IMR-90 (cell line): ENCODE measurements at regions not wholly inside any gene's neighbourhood (a gene's known extent, or its start where the extent isn't known, plus 50 kb on each side); places are given as distances from the start of the nearest gene placed in this dataset.

Source experiments
- ATAC-seq: fragments of 200-7000 bp; cut with Tn5 transposase; 2 replicates; pipeline ENCODE4 v1.9.1; 2020; ENCODE audit warnings: low read depth, mild to moderate bottlenecking, moderate library complexity
- BruUV-seq: library from RNA; stranded (reverse); fragments of 400-500 nt; replicated peaks from 2 replicates; lab custom pipeline; 2021; lab: Mats Ljungman, UMichigan
- CTCF ChIA-PET: fragments of 300-600 bp; formaldehyde crosslinking; extraction: SDS; loops from one replicate; lab custom pipeline; 2021; ENCODE audit warnings: antibody characterized with exemption; lab: Yijun Ruan, JAX
- POLR2A ChIA-PET: fragments of 300-600 bp; sonication (Branson Sonifier 250); formaldehyde crosslinking; loops from one replicate; lab custom pipeline; 2022; ENCODE audit warnings: antibody characterized with exemption; ENCODE audit not compliant: unreplicated experiment; lab: Charles Lee
- DNase-seq: peaks from one replicate; pipeline ENCODE4 v3.0.0; 2013
- H2AFZ ChIP-seq: replicated peaks from 2 replicates; pipeline ENCODE3; 2013; ENCODE audit warnings: low read length, mild to moderate bottlenecking; ENCODE audit not compliant: poor library complexity
- H2AK5ac ChIP-seq: 2 replicates; pipeline ENCODE4 v1.6.1; 2013; ENCODE audit warnings: low read depth, low read length, inconsistent platforms
- H2AK9ac ChIP-seq: replicated peaks from 2 replicates; pipeline ENCODE3; 2013; ENCODE audit warnings: mild to moderate bottlenecking, low read depth, low read length, moderate library complexity; ENCODE audit not compliant: poor library complexity
- H2BK120ac ChIP-seq: 2 replicates; pipeline ENCODE4 v1.6.1; 2013; ENCODE audit warnings: low read depth, low read length, inconsistent platforms
- H2BK15ac ChIP-seq: 3 replicates; pipeline ENCODE4 v1.6.1; 2013; ENCODE audit warnings: low read depth, low read length, inconsistent platforms
- H2BK20ac ChIP-seq: 2 replicates; pipeline ENCODE4 v1.6.1; 2013; ENCODE audit warnings: low read depth, mild to moderate bottlenecking, inconsistent platforms, low read length, moderate library complexity
- H2BK5ac ChIP-seq: 2 replicates; pipeline ENCODE4 v1.6.1; 2013; ENCODE audit warnings: mild to moderate bottlenecking, low read depth, low read length, inconsistent platforms; ENCODE audit not compliant: poor library complexity, severe bottlenecking
- H3K14ac ChIP-seq: replicated peaks from 2 replicates; pipeline ENCODE4 v1.6.1; 2013; ENCODE audit warnings: low read depth, low read length, inconsistent platforms
- H3K18ac ChIP-seq: 2 replicates; pipeline ENCODE4 v1.6.1; 2013; ENCODE audit warnings: low read depth, low read length, control low read depth
- H3K23ac ChIP-seq: 2 replicates; pipeline ENCODE4 v1.6.1; 2013; ENCODE audit warnings: low read depth, low read length, inconsistent platforms
- H3K27ac ChIP-seq: 2 replicates; pipeline ENCODE4 v1.5.1; 2013; ENCODE audit warnings: mild to moderate bottlenecking, control low read depth, low read length; ENCODE audit not compliant: insufficient read depth
- H3K27me3 ChIP-seq: 2 replicates; pipeline ENCODE4 v1.6.1; 2013; ENCODE audit warnings: low read length; ENCODE audit not compliant: control insufficient read depth, insufficient read depth
- H3K36me3 ChIP-seq: 2 replicates; pipeline ENCODE4 v1.6.1; 2013; ENCODE audit warnings: low read length, mixed read lengths; ENCODE audit not compliant: control insufficient read depth, insufficient read depth
- H3K4ac ChIP-seq: 2 replicates; pipeline ENCODE4 v1.6.1; 2013; ENCODE audit warnings: low read depth, low read length, inconsistent platforms
- H3K4me1 ChIP-seq: 2 replicates; pipeline ENCODE4 v1.6.1; 2013; ENCODE audit warnings: low read length, mixed read lengths; ENCODE audit not compliant: control insufficient read depth, insufficient read depth
- H3K4me2 ChIP-seq: 2 replicates; pipeline ENCODE4 v1.6.1; 2013; ENCODE audit warnings: low read depth, mild to moderate bottlenecking, control low read depth, low read length, moderate library complexity
- H3K4me3 ChIP-seq: 2 replicates; pipeline ENCODE4 v1.5.1; 2013; ENCODE audit warnings: low read depth, mild to moderate bottlenecking, control low read depth, low read length, moderate library complexity; ENCODE audit not compliant: insufficient read depth
- H3K56ac ChIP-seq: 2 replicates; pipeline ENCODE4 v1.6.1; 2013; ENCODE audit warnings: low read length, inconsistent platforms; ENCODE audit not compliant: insufficient read depth; ENCODE audit errors: extremely low read depth
- H3K79me1 ChIP-seq, 2 experiments: 2 replicates each; pipeline ENCODE4 v1.6.1; 2013; ENCODE audit warnings: low read length in 2 of 2, inconsistent platforms in 1 of 2, low read depth in 1 of 2
- H3K9ac ChIP-seq: 2 replicates; pipeline ENCODE4 v1.6.1; 2013; ENCODE audit warnings: low read depth, low read length, control low read depth
- H3K9me1 ChIP-seq: 2 replicates; pipeline ENCODE4 v1.6.1; 2013; ENCODE audit warnings: low read length, inconsistent platforms; ENCODE audit not compliant: insufficient read depth
- H3K9me3 ChIP-seq: 2 replicates; pipeline ENCODE4 v1.6.1; 2013; ENCODE audit warnings: low read length; ENCODE audit not compliant: control insufficient read depth, insufficient read depth
- H4K20me1 ChIP-seq: 2 replicates; pipeline ENCODE4 v1.6.1; 2013; ENCODE audit warnings: low read length, inconsistent platforms; ENCODE audit not compliant: insufficient read depth
- H4K5ac ChIP-seq: 2 replicates; pipeline ENCODE4 v1.6.1; 2013; ENCODE audit warnings: mild to moderate bottlenecking, low read depth, low read length, control low read depth
- H4K8ac ChIP-seq, 2 experiments: 2 replicates each; pipeline ENCODE4 v1.6.1; 2013; ENCODE audit warnings: low read depth in 2 of 2, low read length in 2 of 2, control low read depth in 1 of 2, inconsistent platforms in 1 of 2
- H4K91ac ChIP-seq: 2 replicates; pipeline ENCODE4 v1.6.1; 2013; ENCODE audit warnings: low read depth, low read length, inconsistent platforms; ENCODE audit not compliant: insufficient read depth
- BHLHE40 ChIP-seq: fragments of 150-350 bp; IDR thresholded peaks from 2 replicates; pipeline ENCODE4 v1.6.1; 2016; ENCODE audit warnings: mild to moderate bottlenecking, low read depth, low read length
- CEBPB ChIP-seq: IDR thresholded peaks from 2 replicates; pipeline ENCODE4 v1.6.1; 2012; ENCODE audit warnings: low read depth, low read length, improper control_type of control experiment
- FOS ChIP-seq: fragments of 150-350 bp; IDR thresholded peaks from 2 replicates; pipeline ENCODE4 v1.6.1; 2016; ENCODE audit warnings: low read depth, low read length
- MXI1 ChIP-seq: IDR thresholded peaks from 2 replicates; pipeline ENCODE4 v1.6.1; 2012; ENCODE audit warnings: low read depth, mild to moderate bottlenecking, low read length, moderate library complexity, borderline replicate concordance
- RAD21 ChIP-seq: IDR thresholded peaks from 2 replicates; pipeline ENCODE4 v1.6.1; 2012; ENCODE audit warnings: low read length, improper control_type of control experiment
- RCOR1 ChIP-seq: IDR thresholded peaks from 2 replicates; pipeline ENCODE4 v1.6.1; 2012; ENCODE audit warnings: mild to moderate bottlenecking, low read length, improper control_type of control experiment; ENCODE audit not compliant: insufficient replicate concordance
- RFX5 ChIP-seq: IDR thresholded peaks from 2 replicates; pipeline ENCODE4 v1.8.0; 2012; ENCODE audit warnings: low read depth, mild to moderate bottlenecking, low read length, moderate library complexity
- SMC3 ChIP-seq: fragments of 150-350 bp; IDR thresholded peaks from 2 replicates; pipeline ENCODE4 v1.6.1; 2016; ENCODE audit warnings: low read depth, mild to moderate bottlenecking, antibody characterized with exemption, low read length, moderate library complexity
- WGBS, 2 experiments: methylation state at CpG; one replicate each; pipeline versions ENCODE4 v1.1.5 to v1.1.7; 2013; ENCODE audit warnings: missing lambda C conversion rate in 2 of 2; ENCODE audit not compliant: insufficient read length in 1 of 2; ENCODE audit errors: extremely low coverage in 2 of 2; 5-methylcytosine and 5-hydroxymethylcytosine counted together
- dilution Hi-C: fragments of 300-500 bp; cut with HindIII; formaldehyde crosslinking; loops from one replicate; pipeline ENCODE4 v1.14.3; 2018; ENCODE audit warnings: low sequenced_read_pairs; ENCODE audit not compliant: unreplicated experiment
- in situ Hi-C: fragments of 300-500 bp; cut with MboI; formaldehyde crosslinking; loops from 3 replicates; pipeline ENCODE4 v1.14.3; 2019; ENCODE audit warnings: low sequenced_read_pairs, inconsistent platforms, mixed read lengths
- intact Hi-C: fragments of 100-400 bp; cut with micrococcal nuclease; formaldehyde crosslinking; loops from 2 replicates; pipeline ENCODE4 v1.10.0; 2022
- TF ChIP-seq, protein P1 (sequence below): fragments of 150-350 bp; IDR thresholded peaks from 2 replicates; pipeline ENCODE4 v1.6.1; 2017; ENCODE audit warnings: mild to moderate bottlenecking, antibody characterized with exemption, low read length, low read depth
- TF ChIP-seq, protein P2 (sequence below): conservative IDR thresholded peaks from 2 replicates; pipeline ENCODE4 v1.5.1; 2012; ENCODE audit warnings: mild to moderate bottlenecking, low read depth, low read length, improper control_type of control experiment
- TF ChIP-seq, protein P3 (sequence below): fragments of 150-350 bp; IDR thresholded peaks from 2 replicates; pipeline ENCODE4 v1.6.1; 2016; ENCODE audit warnings: low read depth, mild to moderate bottlenecking, low read length, moderate library complexity, borderline replicate concordance

DNA sequence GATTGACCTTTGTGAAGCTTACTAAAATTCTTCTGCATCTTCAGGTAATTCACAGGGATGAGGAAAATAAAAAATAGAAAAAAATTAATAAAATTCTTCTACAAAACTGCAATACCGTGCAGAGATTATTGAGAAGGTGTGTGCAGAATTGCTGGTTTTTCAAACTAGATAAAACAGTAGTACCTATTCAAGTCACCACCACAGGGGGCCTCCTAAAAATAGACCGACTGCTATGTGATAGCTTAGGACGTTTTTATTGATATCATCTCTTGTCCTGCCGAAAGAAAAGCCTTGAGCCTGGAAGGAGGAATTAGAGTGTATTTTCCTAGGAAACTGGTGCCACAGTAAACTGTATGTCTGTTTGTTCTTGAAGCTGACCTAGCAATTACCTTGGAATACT, 325.9 kb downstream of the ZFHX3 start:
- no peak overlapping the region for H3K27ac ChIP-seq
- H4K91ac ChIP-seq, result no peak overlapping the region
- CTCF ChIA-PET, result interaction anchor here (0.7 kb wide), 1 partner anchor 110 kb away, joined by 3 read pairs; no protein-coding TSS in a partner anchor
- no CpG with 5 or more reads among the region's 4 CpGs for WGBS, 2 experiments
- H3K4ac ChIP-seq, result no peak overlapping the region
- POLR2A ChIA-PET, result interaction anchor here (0.6 kb wide), 1 partner anchor 242 kb away, joined by 3 read pairs; no protein-coding TSS in a partner anchor
- in situ Hi-C loops (no loop called here), dilution Hi-C loops (no loop called here), intact Hi-C loops (loop anchor here (10.0 kb wide), 1 partner anchor 317 kb away; no protein-coding TSS in a partner anchor)
- H2BK120ac ChIP-seq, result no peak overlapping the region
- H3K4me1 ChIP-seq, result no peaks in the 10 kb centered on the region
- no peak overlapping the region for H2BK20ac ChIP-seq
- H2AFZ ChIP-seq, result no peak overlapping the region
- ATAC-seq, result no peak
- no peak overlapping the region for H3K4me3 ChIP-seq
- H2BK15ac ChIP-seq, result no peak overlapping the region
- no peak overlapping the region for H3K4me2 ChIP-seq
- H3K23ac ChIP-seq, result no peak overlapping the region
- H2AK5ac ChIP-seq, result no peak overlapping the region
- H3K9me1 ChIP-seq, result no peaks in the 10 kb centered on the region
- H3K18ac ChIP-seq, result no peak overlapping the region
- H4K20me1 ChIP-seq, result no peaks in the 10 kb centered on the region
- H3K56ac ChIP-seq, result no peak overlapping the region
- no peak overlapping the region for H2BK5ac ChIP-seq
- BruUV-seq, result no TSS peak
- H2AK9ac ChIP-seq, result no peak overlapping the region
- H3K36me3 ChIP-seq, result no peaks in the 10 kb centered on the region
- H3K79me1 ChIP-seq, result no peaks in the 10 kb centered on the region
- H3K14ac ChIP-seq, result no peak overlapping the region
- no peak overlapping the region for H4K5ac ChIP-seq
- H4K8ac ChIP-seq, result no peak overlapping the region
- H3K9ac ChIP-seq, result no peak overlapping the region
- no peaks in the 10 kb centered on the region for H3K27me3 ChIP-seq
- DNase-seq, result no peak
- H3K9me3 ChIP-seq, result no peaks in the 10 kb centered on the region
- TF ChIP-seq MXI1 (no peak), SMC3 (no peak), FOS (no peak), RAD21 (no peak), BHLHE40 (no peak), CEBPB (no peak), RCOR1 (no peak), RFX5 (no peak)
- TF ChIP-seq, protein P1, sequence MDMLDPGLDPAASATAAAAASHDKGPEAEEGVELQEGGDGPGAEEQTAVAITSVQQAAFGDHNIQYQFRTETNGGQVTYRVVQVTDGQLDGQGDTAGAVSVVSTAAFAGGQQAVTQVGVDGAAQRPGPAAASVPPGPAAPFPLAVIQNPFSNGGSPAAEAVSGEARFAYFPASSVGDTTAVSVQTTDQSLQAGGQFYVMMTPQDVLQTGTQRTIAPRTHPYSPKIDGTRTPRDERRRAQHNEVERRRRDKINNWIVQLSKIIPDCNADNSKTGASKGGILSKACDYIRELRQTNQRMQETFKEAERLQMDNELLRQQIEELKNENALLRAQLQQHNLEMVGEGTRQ, result no peak
- TF ChIP-seq, protein P2, sequence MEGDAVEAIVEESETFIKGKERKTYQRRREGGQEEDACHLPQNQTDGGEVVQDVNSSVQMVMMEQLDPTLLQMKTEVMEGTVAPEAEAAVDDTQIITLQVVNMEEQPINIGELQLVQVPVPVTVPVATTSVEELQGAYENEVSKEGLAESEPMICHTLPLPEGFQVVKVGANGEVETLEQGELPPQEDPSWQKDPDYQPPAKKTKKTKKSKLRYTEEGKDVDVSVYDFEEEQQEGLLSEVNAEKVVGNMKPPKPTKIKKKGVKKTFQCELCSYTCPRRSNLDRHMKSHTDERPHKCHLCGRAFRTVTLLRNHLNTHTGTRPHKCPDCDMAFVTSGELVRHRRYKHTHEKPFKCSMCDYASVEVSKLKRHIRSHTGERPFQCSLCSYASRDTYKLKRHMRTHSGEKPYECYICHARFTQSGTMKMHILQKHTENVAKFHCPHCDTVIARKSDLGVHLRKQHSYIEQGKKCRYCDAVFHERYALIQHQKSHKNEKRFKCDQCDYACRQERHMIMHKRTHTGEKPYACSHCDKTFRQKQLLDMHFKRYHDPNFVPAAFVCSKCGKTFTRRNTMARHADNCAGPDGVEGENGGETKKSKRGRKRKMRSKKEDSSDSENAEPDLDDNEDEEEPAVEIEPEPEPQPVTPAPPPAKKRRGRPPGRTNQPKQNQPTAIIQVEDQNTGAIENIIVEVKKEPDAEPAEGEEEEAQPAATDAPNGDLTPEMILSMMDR, result no peak
- TF ChIP-seq, protein P3, sequence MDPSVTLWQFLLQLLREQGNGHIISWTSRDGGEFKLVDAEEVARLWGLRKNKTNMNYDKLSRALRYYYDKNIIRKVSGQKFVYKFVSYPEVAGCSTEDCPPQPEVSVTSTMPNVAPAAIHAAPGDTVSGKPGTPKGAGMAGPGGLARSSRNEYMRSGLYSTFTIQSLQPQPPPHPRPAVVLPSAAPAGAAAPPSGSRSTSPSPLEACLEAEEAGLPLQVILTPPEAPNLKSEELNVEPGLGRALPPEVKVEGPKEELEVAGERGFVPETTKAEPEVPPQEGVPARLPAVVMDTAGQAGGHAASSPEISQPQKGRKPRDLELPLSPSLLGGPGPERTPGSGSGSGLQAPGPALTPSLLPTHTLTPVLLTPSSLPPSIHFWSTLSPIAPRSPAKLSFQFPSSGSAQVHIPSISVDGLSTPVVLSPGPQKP, result no peak
